Activated CD8-positive, alpha-beta T cell treated with anti-CD3 and anti-CD28 coated beads for 36 hours (primary cell): ENCODE measurements at regions not wholly inside any gene's neighbourhood (a gene's known extent, or its start where the extent isn't known, plus 50 kb on each side); places are given as distances from the start of the nearest gene placed in this dataset.

Experiments
- ATAC-seq: fragments of 200-7000 bp; cut with Tn5 transposase; one replicate; pipeline ENCODE4 v1.10.0; 2021; ENCODE audit warnings: mild to moderate bottlenecking, moderate library complexity
- CTCF ChIA-PET: fragments of 350-600 bp; sonication (Branson Sonifier 250); formaldehyde crosslinking; loops from one replicate; lab custom pipeline; 2021; ENCODE audit warnings: antibody characterized with exemption; lab: Charles Lee
- POLR2A ChIA-PET: fragments of 350-600 bp; sonication (Branson Sonifier 250); formaldehyde crosslinking; loops from one replicate; lab custom pipeline; 2021; ENCODE audit warnings: antibody characterized with exemption; lab: Charles Lee
- DNase-seq: peaks from one replicate; pipeline ENCODE4 v3.0.0-alpha.2; 2020
- H3K27ac Mint-ChIP-seq: one replicate; pipeline ENCODE4 v1.8.0; 2021; ENCODE audit warnings: mild to moderate bottlenecking, mixed read lengths
- H3K27me3 Mint-ChIP-seq: one replicate; pipeline ENCODE4 v1.8.0; 2021; ENCODE audit warnings: mixed read lengths
- H3K36me3 Mint-ChIP-seq: one replicate; pipeline ENCODE4 v1.8.0; 2021; ENCODE audit warnings: low read depth, mixed read lengths
- H3K4me1 Mint-ChIP-seq: one replicate; pipeline ENCODE4 v1.8.0; 2021; ENCODE audit warnings: low read depth, mixed read lengths
- H3K4me3 Mint-ChIP-seq: one replicate; pipeline ENCODE4 v1.8.0; 2021; ENCODE audit warnings: mild to moderate bottlenecking, moderate library complexity, mixed read lengths
- H3K9me3 Mint-ChIP-seq: one replicate; pipeline ENCODE4 v1.8.0; 2021; ENCODE audit warnings: mixed read lengths
- intact Hi-C: fragments of 100-400 bp; cut with micrococcal nuclease; formaldehyde crosslinking; loops from one replicate; pipeline ENCODE4 v1.10.0; 2022
- TF ChIP-seq, protein P1 (sequence below): fragments of 200-600 bp; IDR thresholded peaks from one replicate; pipeline ENCODE4 v1.8.0; 2022; ENCODE audit warnings: antibody characterized with exemption, mild to moderate bottlenecking

DNA sequence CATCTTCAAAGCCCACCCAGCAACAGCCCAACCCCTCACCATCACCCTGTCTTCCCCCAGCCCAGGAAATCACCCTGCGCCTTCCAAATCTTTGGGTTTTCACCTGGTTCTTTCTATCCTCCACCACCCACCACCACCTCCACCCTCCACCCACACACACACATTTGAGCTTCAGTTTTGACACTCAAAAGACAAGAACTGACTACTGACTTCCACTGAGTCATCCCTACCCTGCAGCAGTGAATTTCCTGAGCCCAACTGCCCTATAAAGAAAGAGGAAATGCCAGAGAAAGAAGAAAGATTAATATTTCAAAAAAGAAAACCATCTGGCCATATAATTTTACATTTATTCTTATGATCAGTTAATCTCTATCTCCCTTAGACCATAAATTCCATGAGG, 137.5 kb downstream of the CHST1 start:
- Mint-ChIP-seq H3K36me3 (no peaks in the 10 kb centered on the region), H3K27me3 (peaks cover 2% of the 10 kb centered on the region), H3K27ac (no peak overlapping the region), H3K4me1 (peaks cover 9% of the 10 kb centered on the region), H3K4me3 (no peak overlapping the region), H3K9me3 (peaks cover 5% of the 10 kb centered on the region)
- ChIA-PET POLR2A (no interaction called here), CTCF (interaction anchor here (1.5 kb wide), 1 partner anchor 28 kb away, joined by 3 read pairs; no protein-coding TSS in a partner anchor)
- ATAC-seq = peak; percentile 51
- TF ChIP-seq, protein P1, sequence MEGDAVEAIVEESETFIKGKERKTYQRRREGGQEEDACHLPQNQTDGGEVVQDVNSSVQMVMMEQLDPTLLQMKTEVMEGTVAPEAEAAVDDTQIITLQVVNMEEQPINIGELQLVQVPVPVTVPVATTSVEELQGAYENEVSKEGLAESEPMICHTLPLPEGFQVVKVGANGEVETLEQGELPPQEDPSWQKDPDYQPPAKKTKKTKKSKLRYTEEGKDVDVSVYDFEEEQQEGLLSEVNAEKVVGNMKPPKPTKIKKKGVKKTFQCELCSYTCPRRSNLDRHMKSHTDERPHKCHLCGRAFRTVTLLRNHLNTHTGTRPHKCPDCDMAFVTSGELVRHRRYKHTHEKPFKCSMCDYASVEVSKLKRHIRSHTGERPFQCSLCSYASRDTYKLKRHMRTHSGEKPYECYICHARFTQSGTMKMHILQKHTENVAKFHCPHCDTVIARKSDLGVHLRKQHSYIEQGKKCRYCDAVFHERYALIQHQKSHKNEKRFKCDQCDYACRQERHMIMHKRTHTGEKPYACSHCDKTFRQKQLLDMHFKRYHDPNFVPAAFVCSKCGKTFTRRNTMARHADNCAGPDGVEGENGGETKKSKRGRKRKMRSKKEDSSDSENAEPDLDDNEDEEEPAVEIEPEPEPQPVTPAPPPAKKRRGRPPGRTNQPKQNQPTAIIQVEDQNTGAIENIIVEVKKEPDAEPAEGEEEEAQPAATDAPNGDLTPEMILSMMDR = no peak
- peak; percentile 42 for DNase-seq
- intact Hi-C loops = no loop called here

DNA sequence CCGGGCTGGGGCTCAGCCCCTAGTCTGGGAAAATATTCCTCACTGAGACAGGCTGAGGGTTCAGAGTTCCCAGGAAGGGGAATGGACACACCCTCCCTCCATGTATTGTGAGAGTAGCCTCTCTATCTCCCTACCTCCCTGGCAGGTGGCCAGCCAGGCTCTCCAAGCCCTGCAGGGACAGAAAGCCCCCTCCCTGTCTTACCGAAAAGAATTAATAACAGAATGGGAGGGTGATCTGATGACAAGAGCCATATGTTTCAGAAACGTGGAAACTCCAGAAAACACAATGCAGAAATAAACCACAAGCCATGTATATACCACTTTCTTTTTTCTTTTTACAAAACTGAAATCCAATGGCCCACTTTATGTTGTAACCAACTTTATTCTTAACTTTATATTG, 140.0 kb downstream of the CHST1 start:
- intact Hi-C loops = no loop called here
- Mint-ChIP-seq H3K4me3 (no peak overlapping the region), H3K36me3 (no peaks in the 10 kb centered on the region), H3K27me3 (peaks cover 2% of the 10 kb centered on the region), H3K9me3 (peaks cover 9% of the 10 kb centered on the region), H3K4me1 (peaks cover 9% of the 10 kb centered on the region), H3K27ac (no peak overlapping the region)
- POLR2A ChIA-PET = no interaction called here
- CTCF ChIA-PET = no interaction called here
- TF ChIP-seq, protein P1 = no peak
- DNase-seq (no peak), ATAC-seq (no peak)

GRCh38 chr11:45523760-45524159, 141.7 kb downstream of the CHST1 start:
- Mint-ChIP-seq H3K27me3 (peaks cover 2% of the 10 kb centered on the region), H3K4me1 (peaks cover 9% of the 10 kb centered on the region), H3K4me3 (no peak overlapping the region), H3K27ac (no peak overlapping the region), H3K36me3 (no peaks in the 10 kb centered on the region), H3K9me3 (peaks cover 9% of the 10 kb centered on the region)
- ChIA-PET CTCF (no interaction called here), POLR2A (no interaction called here)
- ATAC-seq = no peak
- TF ChIP-seq, protein P1 = no peak
- no peak for DNase-seq
- intact Hi-C loops = no loop called here

DNA sequence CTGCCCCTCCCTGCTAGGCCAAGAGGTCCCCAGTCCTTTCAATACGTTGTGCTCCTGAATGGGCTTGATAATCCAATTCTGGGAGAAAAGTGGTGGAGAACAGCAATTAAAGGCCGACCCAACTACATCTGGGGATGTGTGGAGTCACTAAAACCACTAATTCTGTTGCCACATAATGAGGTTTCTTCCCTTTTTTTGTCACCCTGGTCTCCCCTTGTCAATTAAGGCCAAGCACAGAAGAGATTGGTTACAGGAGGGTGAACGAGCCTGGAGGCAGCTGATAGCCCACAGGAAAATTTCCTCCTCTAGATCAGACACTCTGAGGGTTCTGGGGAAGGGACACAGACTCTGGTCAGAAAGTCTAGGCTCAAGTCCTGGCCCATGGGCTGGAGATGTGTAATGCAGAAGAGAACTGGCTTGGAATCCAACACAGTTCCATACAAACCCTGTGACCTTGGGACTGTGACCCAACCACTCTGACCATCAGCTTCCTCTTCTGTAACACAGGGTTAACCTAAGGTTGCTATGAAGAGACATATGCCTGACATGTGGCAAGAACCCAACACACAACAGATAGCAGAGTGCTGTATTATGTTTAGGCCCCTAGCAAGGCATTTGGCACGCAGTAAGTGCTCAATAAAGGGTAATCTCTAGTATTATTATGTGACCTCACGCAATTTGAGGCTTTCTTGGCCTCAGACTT, 146.4 kb downstream of the CHST1 start:
- Mint-ChIP-seq H3K36me3 (no peaks in the 10 kb centered on the region), H3K9me3 (peaks cover 6% of the 10 kb centered on the region), H3K4me3 (no peak overlapping the region), H3K27me3 (no peaks in the 10 kb centered on the region), H3K4me1 (no peaks in the 10 kb centered on the region), H3K27ac (no peak overlapping the region)
- TF ChIP-seq, protein P1 = no peak
- ChIA-PET CTCF (interaction anchor here (1.4 kb wide), 1 partner anchor 252 kb away, joined by 5 read pairs; no protein-coding TSS in a partner anchor), POLR2A (no interaction called here)
- DNase-seq (no peak), ATAC-seq (no peak)
- intact Hi-C loops = no loop called here

- DNase-seq (no peak), ATAC-seq (no peak)
- CTCF ChIA-PET = interaction anchor here (1.4 kb wide), 1 partner anchor 253 kb away, joined by 5 read pairs; no protein-coding TSS in a partner anchor
- POLR2A ChIA-PET = no interaction called here
- Mint-ChIP-seq H3K36me3 (no peaks in the 10 kb centered on the region), H3K27me3 (no peaks in the 10 kb centered on the region), H3K4me1 (no peaks in the 10 kb centered on the region), H3K27ac (no peak overlapping the region), H3K9me3 (peaks cover 4% of the 10 kb centered on the region), H3K4me3 (no peak overlapping the region)
- intact Hi-C loops = no loop called here
- TF ChIP-seq, protein P1 = no peak
Measured at GRCh38 chr11:45518141-45518832, 147.1 kb downstream of the CHST1 start.
